ENCODE measurements at regions not wholly inside any gene's neighbourhood (a gene's known extent, or its start where the extent isn't known, plus 50 kb on each side); places are given as distances from the start of the nearest gene placed in this dataset.
"Not testable (repeated sequence)": the region's sequence is repeated elsewhere in the genome, so short reads cannot be mapped to it uniquely, and the experiment has no call there.

GRCh38 chr1:185460723-185461122 lies 143.7 kb upstream of the IVNS1ABP start:
- DNase-seq = not testable (repeated sequence)

- DNase-seq = no peak
These were observed 142.1 kb upstream of the IVNS1ABP start for GRCh38 chr1:185459141-185459540.

- DNase-seq = no peak
These were observed 141.6 kb upstream of the IVNS1ABP start for GRCh38 chr1:185458670-185459069.

- DNase-seq = no peak
These were observed 136.6 kb upstream of the IVNS1ABP start for GRCh38 chr1:185453496-185454192.

- no peak for DNase-seq
These were observed 133.9 kb upstream of the IVNS1ABP start for GRCh38 chr1:185450917-185451316.

GRCh38 chr1:185450060-185450788 lies 133.2 kb upstream of the IVNS1ABP start:
- DNase-seq = no peak

- no peak for DNase-seq
These were observed 132.5 kb upstream of the IVNS1ABP start for GRCh38 chr1:185449378-185450059.

- DNase-seq = no peak
These were observed 131.6 kb upstream of the IVNS1ABP start for GRCh38 chr1:185448591-185449186.

- no peak for DNase-seq
These were observed 129.1 kb upstream of the IVNS1ABP start for GRCh38 chr1:185446131-185446530.

GRCh38 chr1:185445594-185445993 lies 128.6 kb upstream of the IVNS1ABP start:
- DNase-seq = no peak

- no peak for DNase-seq
These were observed 127.6 kb upstream of the IVNS1ABP start for GRCh38 chr1:185444676-185445075.

- no peak for DNase-seq
These were observed 125.0 kb upstream of the IVNS1ABP start for GRCh38 chr1:185442050-185442449.

- no peak for DNase-seq
These were observed 124.6 kb upstream of the IVNS1ABP start for GRCh38 chr1:185441605-185442004.

GRCh38 chr1:185440877-185441276 lies 123.8 kb upstream of the IVNS1ABP start:
- no peak for DNase-seq

GRCh38 chr1:185439727-185440415 lies 122.8 kb upstream of the IVNS1ABP start:
- no peak for DNase-seq

- DNase-seq = no peak
These were observed 121.9 kb upstream of the IVNS1ABP start for GRCh38 chr1:185438936-185439335.

- no peak for DNase-seq
These were observed 118.8 kb upstream of the IVNS1ABP start for GRCh38 chr1:185435696-185436379.

- DNase-seq = no peak
These were observed 117.7 kb upstream of the IVNS1ABP start for GRCh38 chr1:185434721-185435120.

- DNase-seq = no peak
These were observed 116.6 kb upstream of the IVNS1ABP start for GRCh38 chr1:185433667-185434066.

GRCh38 chr1:185432948-185433347 lies 115.9 kb upstream of the IVNS1ABP start:
- DNase-seq = no peak

GRCh38 chr1:185431612-185432011 lies 114.6 kb upstream of the IVNS1ABP start:
- DNase-seq = no peak

GRCh38 chr1:185429668-185430067 lies 112.6 kb upstream of the IVNS1ABP start:
- not testable (repeated sequence) for DNase-seq
